ENCODE measurements at regions not wholly inside any gene's neighbourhood (a gene's known extent, or its start where the extent isn't known, plus 50 kb on each side); places are given as distances from the start of the nearest gene placed in this dataset.
A peak's percentile ranks its signal among the peaks of the same experiment; 100 is the strongest.

GRCh38 chr3:117161816-117162215, 452.2 kb downstream of the TUSC7 start:
- no peak for DNase-seq (ENCODE audit: low read depth in 3 of 3, low spot score in 2 of 3)

- DNase-seq (ENCODE audit: low read depth in 3 of 3, low spot score in 2 of 3): no peak
These were observed 455.6 kb downstream of the TUSC7 start for GRCh38 chr3:117165176-117165575.

DNA sequence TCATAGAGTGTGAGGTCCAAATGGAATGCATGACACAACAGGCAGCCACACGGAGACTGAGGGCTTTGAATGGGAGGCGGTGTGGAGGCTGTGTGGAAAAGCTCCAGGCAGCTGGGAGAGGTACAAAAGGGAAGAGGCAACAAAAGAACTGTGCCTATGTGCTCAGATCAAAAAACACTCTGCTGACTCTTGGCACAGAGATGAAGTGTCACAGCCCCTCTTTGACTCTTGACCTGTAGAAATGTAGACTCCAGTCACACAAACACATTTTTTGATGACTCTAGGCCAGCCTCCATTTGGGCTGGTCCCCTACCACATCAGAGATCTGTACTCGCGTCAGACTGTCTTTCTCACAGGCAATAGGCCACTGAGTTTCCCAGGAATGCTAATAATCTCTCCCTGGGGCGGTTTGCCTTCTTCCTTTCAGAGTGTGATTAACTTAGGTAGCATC, 456.0 kb downstream of the TUSC7 start:
- DNase-seq (ENCODE audit: low read depth in 3 of 3, low spot score in 2 of 3): no peak

- no peak for DNase-seq (ENCODE audit: low read depth in 3 of 3, low spot score in 2 of 3)
These were observed 459.3 kb downstream of the TUSC7 start for GRCh38 chr3:117168896-117169295.

- DNase-seq (ENCODE audit: low read depth in 3 of 3, low spot score in 2 of 3): no peak
These were observed 460.5 kb downstream of the TUSC7 start for GRCh38 chr3:117170094-117170493.

- DNase-seq (ENCODE audit: low read depth in 3 of 3, low spot score in 2 of 3): no peak
These were observed 461.5 kb downstream of the TUSC7 start for GRCh38 chr3:117171124-117171523.

DNA sequence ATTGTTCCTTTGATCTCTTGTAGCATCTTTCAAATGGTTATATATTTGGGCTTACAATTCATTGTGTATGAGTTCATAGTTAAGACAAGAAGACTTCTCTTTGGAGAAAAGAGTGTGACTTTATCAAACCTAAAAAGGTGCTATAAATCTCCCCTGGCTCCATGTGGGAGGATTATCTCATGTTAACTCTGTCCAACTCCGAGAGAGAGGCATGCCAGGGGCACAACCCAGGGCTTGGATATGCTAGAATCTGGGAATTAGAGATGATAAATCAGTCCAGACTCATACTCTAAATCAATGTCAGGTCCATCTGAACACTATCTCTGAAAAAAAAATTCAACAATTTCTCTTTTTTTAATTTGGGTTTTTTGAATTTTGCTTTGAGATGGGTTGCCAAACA, 462.8 kb downstream of the TUSC7 start:
- DNase-seq (ENCODE audit: low read depth in 3 of 3, low spot score in 2 of 3): peak in 1 of 3 donors; percentile 16

- DNase-seq (ENCODE audit: low read depth in 3 of 3, low spot score in 2 of 3): no peak
These were observed 471.6 kb downstream of the TUSC7 start for GRCh38 chr3:117181222-117181621.

DNA sequence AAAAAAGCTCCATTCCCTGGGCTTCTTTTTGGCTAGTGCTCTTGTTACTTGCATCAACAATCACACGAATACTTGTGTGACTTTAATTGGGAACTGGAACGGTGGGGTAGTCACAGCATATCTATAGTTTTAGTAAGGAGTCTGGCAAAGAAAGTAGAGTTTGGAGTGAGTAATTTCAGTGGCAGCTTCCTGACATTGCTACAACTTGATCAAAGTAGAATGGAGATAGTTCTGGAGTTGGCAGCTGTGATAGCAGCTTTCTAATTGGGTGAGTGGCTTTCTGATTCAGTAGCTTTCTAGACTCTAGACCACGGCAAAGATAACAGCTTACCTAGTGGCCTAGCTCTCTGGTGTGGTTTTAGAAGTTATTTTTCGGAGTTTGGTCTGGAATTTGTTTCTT, 475.0 kb downstream of the TUSC7 start:
- no peak for DNase-seq (ENCODE audit: low read depth in 3 of 3, low spot score in 2 of 3)

- DNase-seq (ENCODE audit: low read depth in 3 of 3, low spot score in 2 of 3): no peak
These were observed 481.7 kb downstream of the TUSC7 start for GRCh38 chr3:117191245-117191644.

- DNase-seq (ENCODE audit: low read depth in 3 of 3, low spot score in 2 of 3): no peak
These were observed 483.3 kb downstream of the TUSC7 start for GRCh38 chr3:117192888-117193287.

- no peak for DNase-seq (ENCODE audit: low read depth in 3 of 3, low spot score in 2 of 3)
These were observed 483.8 kb downstream of the TUSC7 start for GRCh38 chr3:117193390-117193789.

DNA sequence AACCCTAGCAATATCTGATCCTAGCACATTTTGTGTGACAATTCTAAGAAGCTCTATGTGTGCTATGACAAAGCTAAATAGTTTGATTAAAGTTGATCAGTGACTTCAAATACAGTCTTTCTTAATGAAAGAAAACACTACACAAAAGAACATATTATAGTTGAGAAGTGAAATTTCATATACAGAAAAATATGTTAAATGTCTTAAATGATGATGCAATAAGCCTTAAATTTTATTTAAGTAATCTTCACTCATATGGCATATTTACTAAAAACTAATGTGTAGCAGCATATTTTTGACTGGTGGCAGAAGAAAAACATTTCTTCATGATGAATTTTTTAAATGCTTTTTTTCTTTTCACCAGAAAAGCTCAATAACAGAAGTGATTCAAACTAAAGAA, 485.5 kb downstream of the TUSC7 start:
- DNase-seq (ENCODE audit: low read depth in 3 of 3, low spot score in 2 of 3): no peak

- no peak for DNase-seq (ENCODE audit: low read depth in 3 of 3, low spot score in 2 of 3)
These were observed 491.4 kb downstream of the TUSC7 start for GRCh38 chr3:117200962-117201361.

DNA sequence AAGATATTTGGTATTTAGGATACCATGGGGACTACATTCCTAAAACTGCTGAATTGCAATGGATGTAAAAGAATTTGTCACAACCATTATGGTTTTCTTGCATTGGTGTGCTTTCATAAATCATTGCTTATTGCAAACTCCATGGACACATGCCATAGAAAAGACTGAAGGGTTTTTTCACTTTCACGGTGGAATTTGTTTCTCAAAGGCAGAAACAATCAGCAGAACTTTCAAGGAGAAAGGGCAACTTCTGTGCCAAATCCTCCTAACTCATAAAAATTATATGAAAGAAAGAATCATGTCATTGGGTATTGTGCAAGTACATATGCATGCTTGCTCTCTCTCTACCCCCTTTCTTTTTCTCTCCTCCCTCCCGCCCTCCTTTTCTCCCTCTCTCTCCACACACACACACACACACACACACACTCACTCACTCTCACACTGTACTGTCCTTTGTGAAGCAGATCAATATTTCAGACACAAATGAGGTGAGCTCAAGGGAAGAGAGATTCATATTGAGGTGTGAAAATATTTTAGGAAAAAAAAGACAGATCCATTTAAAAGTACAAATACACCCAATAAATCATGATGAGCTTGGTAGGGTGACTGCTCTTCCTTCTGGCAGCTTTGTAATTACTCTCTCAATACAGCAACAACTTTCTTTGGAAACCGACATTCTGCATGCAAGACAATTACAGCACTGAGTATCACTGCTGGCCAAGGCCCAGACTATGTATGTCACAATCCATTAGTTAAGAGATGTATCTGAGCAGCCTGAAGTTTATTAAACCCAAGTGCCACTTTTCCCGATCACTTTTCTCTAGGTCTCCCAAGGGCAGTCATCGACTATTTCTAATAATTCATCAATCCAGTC, 492.6 kb downstream of the TUSC7 start:
- no peak for DNase-seq (ENCODE audit: low read depth in 3 of 3, low spot score in 2 of 3)

- no peak for DNase-seq (ENCODE audit: low read depth in 3 of 3, low spot score in 2 of 3)
These were observed 507.8 kb downstream of the TUSC7 start for GRCh38 chr3:117217355-117217754.

GRCh38 chr3:117217760-117218316, 508.3 kb downstream of the TUSC7 start:
- no peak for DNase-seq (ENCODE audit: low read depth in 3 of 3, low spot score in 2 of 3)

DNA sequence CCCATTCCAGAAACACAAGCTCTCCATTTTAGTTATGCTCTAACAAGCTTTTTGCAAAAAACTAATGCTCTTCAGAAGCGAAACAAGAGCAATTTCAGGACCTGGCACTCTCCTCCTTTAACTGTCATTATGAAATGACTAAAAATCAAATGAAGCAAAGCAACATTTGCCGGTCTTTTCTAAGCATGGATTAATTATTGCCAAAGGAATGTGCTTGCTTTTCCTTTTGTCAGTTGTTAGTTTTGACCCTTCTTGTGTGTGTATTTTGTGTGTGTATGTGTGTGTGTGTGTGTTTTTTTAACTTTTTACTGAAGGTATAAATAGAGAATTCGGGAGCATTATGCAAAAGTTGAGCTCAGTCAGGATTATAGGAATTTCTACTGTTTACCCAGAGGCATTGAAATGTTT, 509.1 kb downstream of the TUSC7 start:
- no peak for DNase-seq (ENCODE audit: low read depth in 3 of 3, low spot score in 2 of 3)

GRCh38 chr3:117219296-117219695, 509.7 kb downstream of the TUSC7 start:
- DNase-seq (ENCODE audit: low read depth in 3 of 3, low spot score in 2 of 3): no peak

GRCh38 chr3:117226932-117227331, 517.4 kb downstream of the TUSC7 start:
- no peak for DNase-seq (ENCODE audit: low read depth in 3 of 3, low spot score in 2 of 3)

GRCh38 chr3:117228466-117228865, 518.9 kb downstream of the TUSC7 start:
- no peak for DNase-seq (ENCODE audit: low read depth in 3 of 3, low spot score in 2 of 3)

GRCh38 chr3:117230924-117231323, 521.3 kb downstream of the TUSC7 start:
- DNase-seq (ENCODE audit: low read depth in 3 of 3, low spot score in 2 of 3): no peak

All from right renal cortex interstitium (tissue), 3 donors.